ENCODE measurements at regions not wholly inside any gene's neighbourhood (a gene's known extent, or its start where the extent isn't known, plus 50 kb on each side); places are given as distances from the start of the nearest gene placed in this dataset.
"Not testable (repeated sequence)": the region's sequence is repeated elsewhere in the genome, so short reads cannot be mapped to it uniquely, and the experiment has no call there.

GRCh38 chrX:89771639-89772038 lies 150.1 kb upstream of the TGIF2LX start:
- H3K4ac ChIP-seq (replicated peaks; ENCODE audit: insufficient read length, low read depth, low read length); H3K79me2 ChIP-seq (ENCODE audit: control insufficient read depth in 1 of 2, insufficient read depth in 2 of 2, low read length in 2 of 2); H3K56ac ChIP-seq (replicated peaks; ENCODE audit: insufficient read length, low read depth, low read length); H2BK5ac ChIP-seq (ENCODE audit: low read depth, low read length); H3K36me3 ChIP-seq (ENCODE audit: control insufficient read depth in 2 of 4, insufficient read depth in 4 of 4, low read length in 3 of 4); H4K8ac ChIP-seq (ENCODE audit: extremely low read depth, insufficient read depth, low read length); H3K79me1 ChIP-seq (ENCODE audit: low read depth, low read length); H3K27ac ChIP-seq (ENCODE audit: low read depth, low read length); H3K4me2 ChIP-seq (ENCODE audit: insufficient read depth in 1 of 2, low read depth in 2 of 2, low read length in 2 of 2); H2BK120ac ChIP-seq (replicated peaks; ENCODE audit: low read depth, low read length); CTCF ChIA-PET (ENCODE audit: partially characterized antibody); H3K23me2 ChIP-seq (ENCODE audit: low read depth, low read length); H3K4me1 ChIP-seq (replicated peaks in 1 of 4; ENCODE audit: control insufficient read depth in 3 of 4, insufficient read depth in 4 of 4, low read length in 3 of 4); H3K18ac ChIP-seq (ENCODE audit: extremely low read depth, low read length); H3K23ac ChIP-seq (ENCODE audit: insufficient read length); H2BK12ac ChIP-seq (ENCODE audit: low read depth, low read length); H3K14ac ChIP-seq (ENCODE audit: insufficient read length); H2AFZ ChIP-seq (ENCODE audit: low read length); DNase-seq (ENCODE audit: low read depth in 1 of 2, low spot score in 2 of 2); H4K5ac ChIP-seq (ENCODE audit: insufficient read length, low read depth, low read length); H2BK15ac ChIP-seq (ENCODE audit: low read length); H3K4me3 ChIP-seq (ENCODE audit: extremely low read depth in 1 of 4, insufficient read depth in 2 of 4, low read depth in 3 of 4, low read length in 4 of 4); H3K9ac ChIP-seq (replicated peaks in 1 of 4; ENCODE audit: extremely low read depth in 1 of 4, low read depth in 3 of 4, low read length in 3 of 4); H3K27me3 ChIP-seq (replicated peaks in 1 of 4; ENCODE audit: control insufficient read depth in 3 of 4, extremely low read depth in 1 of 4, insufficient read depth in 3 of 4, low read length in 3 of 4); H4K20me1 ChIP-seq (replicated peaks in 1 of 2; ENCODE audit: control insufficient read depth in 1 of 2, insufficient read depth in 2 of 2, low read length in 2 of 2); H3K9me3 ChIP-seq (ENCODE audit: insufficient read depth in 2 of 2, low read depth in 1 of 2, low read length in 1 of 2); FAIRE-seq; H2BK20ac ChIP-seq (ENCODE audit: low read length); H2AK5ac ChIP-seq (ENCODE audit: low read depth, low read length); H4K91ac ChIP-seq (replicated peaks; ENCODE audit: insufficient read length, low read length); POLR2A ChIA-PET (ENCODE audit: partially characterized antibody): not testable (repeated sequence)
- 100% methylated on average over 2 of the region's 3 CpGs; no CpG with 5 or more reads in 1 of the 2 experiments for WGBS, 2 experiments (ENCODE audit: extremely low coverage in 1 of 2, insufficient coverage in 1 of 2, insufficient read length in 1 of 2, insufficient replicate concordance in 2 of 2, low coverage in 1 of 2, low lambda C conversion rate in 2 of 2, missing lambda C conversion rate in 1 of 2)

- H3K27me3 ChIP-seq (replicated peaks in 1 of 4; ENCODE audit: control insufficient read depth in 3 of 4, extremely low read depth in 1 of 4, insufficient read depth in 3 of 4, low read length in 3 of 4); H3K23me2 ChIP-seq (ENCODE audit: low read depth, low read length); H4K5ac ChIP-seq (ENCODE audit: insufficient read length, low read depth, low read length); H2BK5ac ChIP-seq (ENCODE audit: low read depth, low read length); H3K79me1 ChIP-seq (ENCODE audit: low read depth, low read length); CTCF ChIA-PET (ENCODE audit: partially characterized antibody); DNase-seq (ENCODE audit: low read depth in 1 of 2, low spot score in 2 of 2); H3K36me3 ChIP-seq (ENCODE audit: control insufficient read depth in 2 of 4, insufficient read depth in 4 of 4, low read length in 3 of 4); H4K8ac ChIP-seq (ENCODE audit: extremely low read depth, insufficient read depth, low read length); FAIRE-seq; H2AFZ ChIP-seq (ENCODE audit: low read length); H3K18ac ChIP-seq (ENCODE audit: extremely low read depth, low read length); H2BK20ac ChIP-seq (ENCODE audit: low read length); H3K9me3 ChIP-seq (ENCODE audit: insufficient read depth in 2 of 2, low read depth in 1 of 2, low read length in 1 of 2); POLR2A ChIA-PET (ENCODE audit: partially characterized antibody); H3K56ac ChIP-seq (replicated peaks; ENCODE audit: insufficient read length, low read depth, low read length); H2BK15ac ChIP-seq (ENCODE audit: low read length); H4K20me1 ChIP-seq (replicated peaks in 1 of 2; ENCODE audit: control insufficient read depth in 1 of 2, insufficient read depth in 2 of 2, low read length in 2 of 2); H3K4me3 ChIP-seq (ENCODE audit: extremely low read depth in 1 of 4, insufficient read depth in 2 of 4, low read depth in 3 of 4, low read length in 4 of 4); H3K9ac ChIP-seq (replicated peaks in 1 of 4; ENCODE audit: extremely low read depth in 1 of 4, low read depth in 3 of 4, low read length in 3 of 4); H3K4ac ChIP-seq (replicated peaks; ENCODE audit: insufficient read length, low read depth, low read length); H3K4me2 ChIP-seq (ENCODE audit: insufficient read depth in 1 of 2, low read depth in 2 of 2, low read length in 2 of 2); H4K91ac ChIP-seq (replicated peaks; ENCODE audit: insufficient read length, low read length); H3K79me2 ChIP-seq (ENCODE audit: control insufficient read depth in 1 of 2, insufficient read depth in 2 of 2, low read length in 2 of 2); H3K27ac ChIP-seq (ENCODE audit: low read depth, low read length); H2AK5ac ChIP-seq (ENCODE audit: low read depth, low read length); H2BK120ac ChIP-seq (replicated peaks; ENCODE audit: low read depth, low read length); H3K14ac ChIP-seq (ENCODE audit: insufficient read length); H2BK12ac ChIP-seq (ENCODE audit: low read depth, low read length); H3K23ac ChIP-seq (ENCODE audit: insufficient read length); H3K4me1 ChIP-seq (replicated peaks in 1 of 4; ENCODE audit: control insufficient read depth in 3 of 4, insufficient read depth in 4 of 4, low read length in 3 of 4): not testable (repeated sequence)
- WGBS, 2 experiments (ENCODE audit: extremely low coverage in 1 of 2, insufficient coverage in 1 of 2, insufficient read length in 1 of 2, insufficient replicate concordance in 2 of 2, low coverage in 1 of 2, low lambda C conversion rate in 2 of 2, missing lambda C conversion rate in 1 of 2) = 87% methylated on average over 3 of the region's 3 CpGs; no CpG with 5 or more reads in 1 of the 2 experiments
Measured at GRCh38 chrX:89811440-89811839, 110.3 kb upstream of the TGIF2LX start.
